ENCODE measurements at regions not wholly inside any gene's neighbourhood (a gene's known extent, or its start where the extent isn't known, plus 50 kb on each side); places are given as distances from the start of the nearest gene placed in this dataset.

DNA sequence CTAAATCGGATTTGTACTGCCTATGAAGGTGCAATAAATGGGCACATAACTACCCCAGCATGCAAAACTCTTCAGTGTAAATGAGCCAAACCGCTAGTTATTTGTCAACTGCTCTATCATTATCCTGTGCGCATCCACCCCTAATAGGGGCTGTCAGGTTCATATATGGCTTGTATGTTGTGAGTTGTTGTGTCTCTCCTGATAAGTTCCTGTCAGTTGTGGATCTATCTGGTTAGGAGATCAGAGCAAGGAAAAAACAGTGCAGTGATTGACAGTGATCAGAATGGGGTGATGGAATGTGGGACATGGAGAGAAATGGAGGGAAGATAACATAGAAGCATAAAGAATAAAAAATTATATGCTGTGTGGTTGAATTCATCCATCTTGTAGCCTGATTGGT, 686.9 kb upstream of the ID4 start:
- H3K4me3 ChIP-seq (ENCODE audit: insufficient read depth, low read depth, low read length) = no peak overlapping the region
- H3K9me3 ChIP-seq (ENCODE audit: control insufficient read depth, low read length) = no peaks in the 10 kb centered on the region
- H3K27me3 ChIP-seq (ENCODE audit: control insufficient read depth, insufficient read depth, low read length, poor library complexity, severe bottlenecking) = no peaks in the 10 kb centered on the region

DNA sequence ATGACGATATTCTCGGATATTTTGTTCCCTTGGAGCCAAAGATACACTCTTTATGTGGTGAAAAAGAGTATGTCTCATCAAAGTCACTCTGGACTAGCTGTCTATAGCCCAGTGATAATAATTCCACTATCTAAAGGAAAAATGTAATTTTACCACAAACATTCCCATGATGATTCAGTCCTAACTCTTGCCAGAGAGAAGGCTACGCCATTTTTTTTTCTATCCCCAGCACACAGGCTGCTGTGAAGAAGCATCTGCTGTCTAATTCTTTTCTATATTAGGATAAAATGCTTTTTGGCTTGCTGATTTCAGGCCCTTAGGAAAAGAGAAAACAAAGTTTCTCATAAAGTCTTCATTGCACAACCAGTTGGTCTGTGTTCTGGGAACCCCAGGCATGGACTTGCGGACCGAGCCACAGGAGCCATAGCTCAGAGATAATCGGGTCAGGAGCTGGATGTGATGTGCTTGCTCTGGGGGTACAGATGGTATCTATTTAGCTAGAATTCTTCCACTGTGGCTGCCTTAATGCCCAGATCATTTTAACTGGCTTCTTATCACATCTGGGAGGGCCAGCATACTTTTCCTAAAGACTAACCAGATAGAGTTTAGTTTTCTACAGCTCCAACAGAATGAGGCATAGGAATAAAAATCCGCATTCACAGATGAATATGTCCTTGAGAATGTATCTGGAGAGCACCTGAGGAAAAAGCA, 683.7 kb upstream of the ID4 start:
- Histone ChIP-seq H3K9me3 (ENCODE audit: control insufficient read depth, low read length) (no peaks in the 10 kb centered on the region), H3K27ac (ENCODE audit: insufficient read depth, low read depth, low read length, poor library complexity, severe bottlenecking) (no peak overlapping the region), H3K4me3 (ENCODE audit: insufficient read depth, low read depth, low read length) (no peak overlapping the region), H3K4me1 (ENCODE audit: control insufficient read depth, insufficient read depth, low read length) (no peaks in the 10 kb centered on the region), H3K36me3 (ENCODE audit: control insufficient read depth, insufficient read depth, low read length) (no peaks in the 10 kb centered on the region), H3K27me3 (ENCODE audit: control insufficient read depth, insufficient read depth, low read length, poor library complexity, severe bottlenecking) (no peaks in the 10 kb centered on the region)
- WGBS, 2 experiments = 86 to 97% methylated on average over 6 to 7 of the region's 7 CpGs

More for the DNA sequence above, 686.9 kb upstream of the ID4 start:
- Histone ChIP-seq H3K4me1 (ENCODE audit: control insufficient read depth, insufficient read depth, low read length) (no peaks in the 10 kb centered on the region), H3K36me3 (ENCODE audit: control insufficient read depth, insufficient read depth, low read length) (no peaks in the 10 kb centered on the region), H3K27ac (ENCODE audit: insufficient read depth, low read depth, low read length, poor library complexity, severe bottlenecking) (no peak overlapping the region)
- 96 to 100% methylated on average over 3 of the region's 3 CpGs for WGBS, 2 experiments

DNA sequence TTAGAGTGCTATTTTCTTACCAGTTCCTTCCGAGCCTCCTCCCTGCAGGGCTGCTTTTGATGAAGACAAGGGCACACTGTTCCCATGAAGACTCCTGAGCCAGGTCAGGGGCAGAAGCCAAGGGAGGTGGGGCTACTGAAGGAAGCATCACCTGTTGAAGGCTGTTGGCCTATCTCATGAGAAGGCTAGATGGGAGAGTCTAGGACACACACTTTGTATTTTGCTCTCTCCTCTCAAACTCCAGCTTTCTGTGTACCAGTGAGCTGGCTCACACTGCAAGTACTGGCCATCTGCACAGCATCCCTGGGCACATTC, 683.2 kb upstream of the ID4 start:
- H3K36me3 ChIP-seq (ENCODE audit: control insufficient read depth, insufficient read depth, low read length) = no peaks in the 10 kb centered on the region
- H3K4me1 ChIP-seq (ENCODE audit: control insufficient read depth, insufficient read depth, low read length) = no peaks in the 10 kb centered on the region
- H3K9me3 ChIP-seq (ENCODE audit: control insufficient read depth, low read length) = no peaks in the 10 kb centered on the region
- no peak overlapping the region for H3K4me3 ChIP-seq (ENCODE audit: insufficient read depth, low read depth, low read length)
- H3K27me3 ChIP-seq (ENCODE audit: control insufficient read depth, insufficient read depth, low read length, poor library complexity, severe bottlenecking) = no peaks in the 10 kb centered on the region
- WGBS, 2 experiments = 91 to 100% methylated on average over 1 of the region's 1 CpG
- no peak overlapping the region for H3K27ac ChIP-seq (ENCODE audit: insufficient read depth, low read depth, low read length, poor library complexity, severe bottlenecking)

DNA sequence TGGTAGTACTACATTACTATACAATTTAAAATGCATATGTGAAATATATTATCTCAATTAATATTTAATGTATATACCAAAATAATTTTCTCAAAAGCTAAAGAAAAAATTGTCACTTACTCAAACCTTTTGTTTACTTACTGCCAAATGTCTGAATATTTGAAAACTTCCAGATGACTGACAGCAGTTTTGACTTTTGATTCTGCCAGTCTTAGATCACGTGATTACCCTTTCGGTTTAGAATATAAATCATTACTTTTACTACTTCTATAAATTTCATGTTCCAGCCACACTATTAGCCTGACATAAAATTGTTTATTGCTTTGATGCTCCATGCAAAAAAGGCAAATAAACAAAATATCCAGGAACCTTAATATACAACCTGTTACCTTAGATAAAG, 680.7 kb upstream of the ID4 start:
- Histone ChIP-seq H3K4me3 (ENCODE audit: insufficient read depth, low read depth, low read length) (no peak overlapping the region), H3K27ac (ENCODE audit: insufficient read depth, low read depth, low read length, poor library complexity, severe bottlenecking) (no peak overlapping the region), H3K36me3 (ENCODE audit: control insufficient read depth, insufficient read depth, low read length) (no peaks in the 10 kb centered on the region), H3K27me3 (ENCODE audit: control insufficient read depth, insufficient read depth, low read length, poor library complexity, severe bottlenecking) (no peaks in the 10 kb centered on the region), H3K9me3 (ENCODE audit: control insufficient read depth, low read length) (no peaks in the 10 kb centered on the region), H3K4me1 (ENCODE audit: control insufficient read depth, insufficient read depth, low read length) (no peaks in the 10 kb centered on the region)
- WGBS, 2 experiments = 87 to 100% methylated on average over 2 of the region's 2 CpGs

DNA sequence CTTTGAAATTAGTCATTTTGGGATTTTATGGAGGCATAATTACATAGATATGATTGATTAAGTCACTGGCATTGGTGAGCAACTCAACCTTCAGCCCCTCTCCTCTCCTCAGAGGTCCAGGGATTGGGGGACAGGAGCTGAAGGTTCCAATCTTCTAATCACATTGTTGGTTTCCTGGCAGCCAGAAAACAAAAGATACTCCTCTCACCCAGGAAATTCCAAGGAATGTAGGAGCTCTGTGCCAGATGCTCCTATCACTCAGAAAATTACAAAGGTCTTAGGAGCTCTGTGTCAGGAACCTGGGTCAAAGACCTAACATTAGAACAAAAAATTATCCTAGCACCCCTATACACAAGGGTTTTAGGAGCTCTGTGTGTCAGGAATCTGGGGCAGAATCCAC, 679.7 kb upstream of the ID4 start:
- Histone ChIP-seq H3K27ac (ENCODE audit: insufficient read depth, low read depth, low read length, poor library complexity, severe bottlenecking) (no peak overlapping the region), H3K4me3 (ENCODE audit: insufficient read depth, low read depth, low read length) (no peak overlapping the region), H3K27me3 (ENCODE audit: control insufficient read depth, insufficient read depth, low read length, poor library complexity, severe bottlenecking) (no peaks in the 10 kb centered on the region), H3K36me3 (ENCODE audit: control insufficient read depth, insufficient read depth, low read length) (no peaks in the 10 kb centered on the region), H3K9me3 (ENCODE audit: control insufficient read depth, low read length) (no peaks in the 10 kb centered on the region), H3K4me1 (ENCODE audit: control insufficient read depth, insufficient read depth, low read length) (no peaks in the 10 kb centered on the region)

DNA sequence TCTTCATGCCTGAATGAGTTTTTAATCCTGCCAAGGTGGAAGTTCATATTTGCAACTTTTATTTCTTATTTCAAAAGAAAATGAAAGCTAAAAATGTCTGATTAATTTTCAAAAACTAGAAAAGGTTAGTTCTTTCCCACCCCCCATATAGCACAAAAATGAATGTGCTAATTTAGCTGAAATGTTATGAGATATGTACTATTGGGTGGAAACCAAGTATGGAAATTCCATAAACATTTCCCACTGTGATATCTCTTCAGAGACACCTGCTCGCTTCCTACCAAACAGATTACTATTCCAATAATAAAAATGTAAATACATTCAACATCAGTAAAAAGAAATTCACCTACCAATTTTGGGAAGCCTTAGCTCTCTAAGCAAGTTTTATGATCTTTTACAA, 678.6 kb upstream of the ID4 start:
- H3K27me3 ChIP-seq (ENCODE audit: control insufficient read depth, insufficient read depth, low read length, poor library complexity, severe bottlenecking) = no peaks in the 10 kb centered on the region
- no peak overlapping the region for H3K27ac ChIP-seq (ENCODE audit: insufficient read depth, low read depth, low read length, poor library complexity, severe bottlenecking)
- no peaks in the 10 kb centered on the region for H3K4me1 ChIP-seq (ENCODE audit: control insufficient read depth, insufficient read depth, low read length)
- H3K9me3 ChIP-seq (ENCODE audit: control insufficient read depth, low read length) = no peaks in the 10 kb centered on the region
- no peak overlapping the region for H3K4me3 ChIP-seq (ENCODE audit: insufficient read depth, low read depth, low read length)
- 92 to 95% methylated on average over 1 of the region's 1 CpG for WGBS, 2 experiments
- H3K36me3 ChIP-seq (ENCODE audit: control insufficient read depth, insufficient read depth, low read length) = no peaks in the 10 kb centered on the region

DNA sequence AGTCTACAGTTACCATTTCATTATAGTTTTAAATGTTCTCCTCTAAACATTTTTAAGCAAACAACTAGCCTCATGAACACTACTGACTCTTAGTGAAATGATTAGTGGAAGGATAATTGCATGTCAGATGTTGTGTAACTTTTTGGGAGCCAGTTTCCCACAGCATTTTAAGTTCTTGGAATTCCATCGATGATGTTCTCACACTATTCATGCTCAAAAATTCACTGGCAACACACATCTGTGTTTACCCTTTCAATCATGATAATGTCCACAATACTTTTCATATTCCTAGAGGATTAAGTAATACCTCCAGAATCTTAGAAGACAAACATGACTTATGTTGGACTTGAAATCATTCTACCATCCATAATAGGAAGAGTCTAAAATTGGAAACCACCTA, 678.1 kb upstream of the ID4 start:
- H3K4me1 ChIP-seq (ENCODE audit: control insufficient read depth, insufficient read depth, low read length) = no peaks in the 10 kb centered on the region
- 52 to 56% methylated on average over 1 of the region's 1 CpG for WGBS, 2 experiments
- no peak overlapping the region for H3K27ac ChIP-seq (ENCODE audit: insufficient read depth, low read depth, low read length, poor library complexity, severe bottlenecking)
- no peak overlapping the region for H3K4me3 ChIP-seq (ENCODE audit: insufficient read depth, low read depth, low read length)
- H3K27me3 ChIP-seq (ENCODE audit: control insufficient read depth, insufficient read depth, low read length, poor library complexity, severe bottlenecking) = no peaks in the 10 kb centered on the region
- H3K9me3 ChIP-seq (ENCODE audit: control insufficient read depth, low read length) = no peaks in the 10 kb centered on the region
- H3K36me3 ChIP-seq (ENCODE audit: control insufficient read depth, insufficient read depth, low read length) = no peaks in the 10 kb centered on the region

DNA sequence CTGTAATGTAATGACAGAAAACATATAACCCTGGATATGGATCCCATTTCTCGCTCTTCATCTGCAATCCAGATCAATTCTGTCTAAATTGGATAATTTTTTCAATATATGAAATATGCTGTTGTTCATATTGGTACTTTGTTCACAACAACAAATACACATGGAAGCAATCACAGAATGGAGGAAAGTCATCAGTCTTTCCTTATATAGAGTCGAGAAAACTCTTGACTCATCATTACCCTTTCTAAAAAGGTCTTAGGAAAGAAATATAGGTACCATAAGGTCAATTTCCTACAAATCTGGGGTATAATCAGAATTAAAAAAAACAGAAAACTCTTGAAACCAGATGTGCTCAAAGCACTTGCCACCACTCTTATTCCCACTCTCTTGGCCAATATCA, 677.6 kb upstream of the ID4 start:
- Histone ChIP-seq H3K4me1 (ENCODE audit: control insufficient read depth, insufficient read depth, low read length) (no peaks in the 10 kb centered on the region), H3K36me3 (ENCODE audit: control insufficient read depth, insufficient read depth, low read length) (no peaks in the 10 kb centered on the region), H3K27ac (ENCODE audit: insufficient read depth, low read depth, low read length, poor library complexity, severe bottlenecking) (no peak overlapping the region), H3K4me3 (ENCODE audit: insufficient read depth, low read depth, low read length) (no peak overlapping the region), H3K27me3 (ENCODE audit: control insufficient read depth, insufficient read depth, low read length, poor library complexity, severe bottlenecking) (no peaks in the 10 kb centered on the region), H3K9me3 (ENCODE audit: control insufficient read depth, low read length) (no peaks in the 10 kb centered on the region)
- WGBS, 2 experiments = 100% methylated on average over 1 of the region's 2 CpGs; no CpG with 5 or more reads in 1 of the 2 experiments

DNA sequence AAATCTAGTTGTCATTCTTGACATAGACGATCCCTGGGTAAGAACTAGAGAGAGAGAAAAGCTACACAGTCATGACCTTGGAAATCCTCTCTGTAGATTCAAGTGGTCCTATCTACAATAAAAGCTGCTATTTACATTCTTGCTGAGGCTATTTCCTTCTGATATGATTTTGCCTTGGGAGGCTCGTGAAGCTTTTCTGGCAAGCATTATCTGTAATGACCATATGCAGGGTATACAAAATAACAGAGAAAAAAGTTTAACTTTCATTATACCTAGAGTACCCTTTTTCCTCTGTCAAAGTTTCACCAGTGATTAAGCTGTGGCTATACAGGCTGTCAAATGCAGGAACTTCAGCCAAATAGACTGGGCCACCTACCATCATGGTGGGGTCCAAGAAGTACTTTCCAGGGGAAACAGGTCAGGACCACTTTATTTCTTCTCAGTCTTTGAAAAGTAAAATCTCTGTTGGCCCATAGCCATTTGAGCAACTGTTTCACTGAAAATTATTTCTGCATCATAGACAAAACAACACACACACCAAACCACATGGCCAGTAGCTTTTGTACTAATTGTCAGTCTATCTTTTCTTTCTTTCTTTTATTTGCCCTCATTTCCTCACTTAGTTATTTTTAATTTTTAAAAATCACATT, 677.0 kb upstream of the ID4 start:
- WGBS, 2 experiments = 85 to 95% methylated on average over 1 to 2 of the region's 2 CpGs
- Histone ChIP-seq H3K36me3 (ENCODE audit: control insufficient read depth, insufficient read depth, low read length) (no peaks in the 10 kb centered on the region), H3K27ac (ENCODE audit: insufficient read depth, low read depth, low read length, poor library complexity, severe bottlenecking) (no peak overlapping the region), H3K27me3 (ENCODE audit: control insufficient read depth, insufficient read depth, low read length, poor library complexity, severe bottlenecking) (no peaks in the 10 kb centered on the region), H3K9me3 (ENCODE audit: control insufficient read depth, low read length) (no peaks in the 10 kb centered on the region), H3K4me3 (ENCODE audit: insufficient read depth, low read depth, low read length) (no peak overlapping the region), H3K4me1 (ENCODE audit: control insufficient read depth, insufficient read depth, low read length) (no peaks in the 10 kb centered on the region)

DNA sequence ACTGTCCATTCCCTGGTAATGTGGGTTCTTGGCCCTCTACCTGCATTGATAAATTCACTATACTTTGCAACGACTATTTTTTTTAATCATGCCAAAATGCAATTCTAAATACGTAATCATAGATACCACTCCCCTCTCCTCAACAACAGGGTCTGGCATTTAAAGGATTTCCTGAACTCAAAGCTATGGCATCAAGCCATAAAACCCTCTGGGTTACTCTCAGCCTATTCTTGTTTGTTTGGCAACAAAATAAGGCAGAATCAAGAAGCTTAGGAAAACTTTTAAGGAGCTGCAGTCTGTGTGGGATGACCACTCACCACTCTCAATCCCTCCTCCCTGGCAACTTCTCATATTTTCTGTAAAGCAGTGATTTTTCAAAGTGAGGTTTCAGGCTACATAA, 669.9 kb upstream of the ID4 start:
- no peaks in the 10 kb centered on the region for H3K27me3 ChIP-seq (ENCODE audit: control insufficient read depth, insufficient read depth, low read length, poor library complexity, severe bottlenecking)
- H3K9me3 ChIP-seq (ENCODE audit: control insufficient read depth, low read length) = no peaks in the 10 kb centered on the region
- no peak overlapping the region for H3K4me3 ChIP-seq (ENCODE audit: insufficient read depth, low read depth, low read length)
- no peaks in the 10 kb centered on the region for H3K36me3 ChIP-seq (ENCODE audit: control insufficient read depth, insufficient read depth, low read length)
- WGBS, 2 experiments = 45 to 48% methylated on average over 2 of the region's 2 CpGs
- no peak overlapping the region for H3K27ac ChIP-seq (ENCODE audit: insufficient read depth, low read depth, low read length, poor library complexity, severe bottlenecking)
- no peaks in the 10 kb centered on the region for H3K4me1 ChIP-seq (ENCODE audit: control insufficient read depth, insufficient read depth, low read length)
